PC-9 (cell line): ENCODE measurements at regions not wholly inside any gene's neighbourhood (a gene's known extent, or its start where the extent isn't known, plus 50 kb on each side); places are given as distances from the start of the nearest gene placed in this dataset.

Experiments
- CTCF ChIP-seq: fragments of 200-600 bp; sonication (generic); conservative IDR thresholded peaks from 2 replicates; pipeline ENCODE4 v1.6.1; 2017; ENCODE audit warnings: mixed run types, antibody characterized with exemption, mild to moderate bottlenecking, moderate library complexity
- EZH2 ChIP-seq: fragments of 200-600 bp; sonication (generic); IDR thresholded peaks from 2 replicates; pipeline ENCODE4 v1.8.0; 2017; ENCODE audit warnings: antibody characterized with exemption, low read depth

- TF ChIP-seq CTCF = no peak
- no peak for TF ChIP-seq EZH2
Observed at GRCh38 chr12:63206909-63207308, 55.9 kb upstream of the AVPR1A start.
